ENCODE measurements at regions not wholly inside any gene's neighbourhood (a gene's known extent, or its start where the extent isn't known, plus 50 kb on each side); places are given as distances from the start of the nearest gene placed in this dataset.

DNA sequence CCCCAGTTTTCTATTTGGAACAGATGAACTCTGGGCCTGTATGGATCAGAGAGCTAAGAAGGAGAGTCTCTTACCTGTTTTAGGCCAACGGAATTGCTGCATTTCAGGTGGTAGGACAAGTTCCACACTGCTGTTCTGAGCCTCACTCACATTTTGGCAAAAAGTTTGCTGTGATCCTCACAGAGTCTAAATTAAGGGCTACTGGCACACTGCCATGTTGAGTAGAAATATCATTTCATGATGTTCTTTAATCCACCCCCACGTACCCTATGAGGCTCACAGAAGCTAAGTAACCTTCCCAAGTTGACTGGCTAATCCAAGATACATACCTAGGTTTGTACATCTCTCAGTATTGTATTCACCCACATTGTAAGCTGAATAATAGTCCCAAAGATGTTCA lies 447.2 kb downstream of the INHBA start:
- CTCF ChIA-PET = interaction anchor here (1.5 kb wide), 1 partner anchor 9 kb away, joined by 4 read pairs; no protein-coding TSS in a partner anchor
- POLR2A ChIA-PET = no interaction called here
- DNase-seq (ENCODE audit: extremely low spot score) = no peak
- TF ChIP-seq, protein P1, sequence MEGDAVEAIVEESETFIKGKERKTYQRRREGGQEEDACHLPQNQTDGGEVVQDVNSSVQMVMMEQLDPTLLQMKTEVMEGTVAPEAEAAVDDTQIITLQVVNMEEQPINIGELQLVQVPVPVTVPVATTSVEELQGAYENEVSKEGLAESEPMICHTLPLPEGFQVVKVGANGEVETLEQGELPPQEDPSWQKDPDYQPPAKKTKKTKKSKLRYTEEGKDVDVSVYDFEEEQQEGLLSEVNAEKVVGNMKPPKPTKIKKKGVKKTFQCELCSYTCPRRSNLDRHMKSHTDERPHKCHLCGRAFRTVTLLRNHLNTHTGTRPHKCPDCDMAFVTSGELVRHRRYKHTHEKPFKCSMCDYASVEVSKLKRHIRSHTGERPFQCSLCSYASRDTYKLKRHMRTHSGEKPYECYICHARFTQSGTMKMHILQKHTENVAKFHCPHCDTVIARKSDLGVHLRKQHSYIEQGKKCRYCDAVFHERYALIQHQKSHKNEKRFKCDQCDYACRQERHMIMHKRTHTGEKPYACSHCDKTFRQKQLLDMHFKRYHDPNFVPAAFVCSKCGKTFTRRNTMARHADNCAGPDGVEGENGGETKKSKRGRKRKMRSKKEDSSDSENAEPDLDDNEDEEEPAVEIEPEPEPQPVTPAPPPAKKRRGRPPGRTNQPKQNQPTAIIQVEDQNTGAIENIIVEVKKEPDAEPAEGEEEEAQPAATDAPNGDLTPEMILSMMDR (IDR thresholded peaks at IDR 0.05; ENCODE audit: control extremely low read depth, extremely low read depth, low read depth, missing control alignments) = no peak

DNA sequence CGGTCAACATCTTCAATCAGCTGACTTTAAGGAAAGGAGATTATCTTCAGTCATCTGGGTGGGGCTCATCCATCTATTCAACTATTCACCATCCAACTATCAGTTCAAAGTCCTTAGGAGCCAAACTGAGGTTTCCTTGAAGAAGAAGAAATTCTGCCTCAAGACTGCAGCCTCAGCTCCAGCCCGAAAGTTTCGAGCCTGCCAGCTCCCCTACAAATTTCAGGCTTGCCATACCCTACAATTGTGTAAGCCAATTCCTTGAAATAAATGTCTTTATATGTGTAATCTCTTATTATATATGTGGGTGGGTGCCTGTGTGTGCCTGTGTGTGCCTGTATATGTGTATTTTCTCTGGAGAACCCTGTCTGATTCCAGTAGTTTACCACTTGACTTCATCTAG lies 447.8 kb downstream of the INHBA start:
- DNase-seq (ENCODE audit: extremely low spot score) = no peak
- POLR2A ChIA-PET = no interaction called here
- CTCF ChIA-PET = interaction anchor here (1.5 kb wide), 1 partner anchor 9 kb away, joined by 4 read pairs; no protein-coding TSS in a partner anchor
- TF ChIP-seq, protein P1 (IDR thresholded peaks at IDR 0.05; ENCODE audit: control extremely low read depth, extremely low read depth, low read depth, missing control alignments) = no peak

DNA sequence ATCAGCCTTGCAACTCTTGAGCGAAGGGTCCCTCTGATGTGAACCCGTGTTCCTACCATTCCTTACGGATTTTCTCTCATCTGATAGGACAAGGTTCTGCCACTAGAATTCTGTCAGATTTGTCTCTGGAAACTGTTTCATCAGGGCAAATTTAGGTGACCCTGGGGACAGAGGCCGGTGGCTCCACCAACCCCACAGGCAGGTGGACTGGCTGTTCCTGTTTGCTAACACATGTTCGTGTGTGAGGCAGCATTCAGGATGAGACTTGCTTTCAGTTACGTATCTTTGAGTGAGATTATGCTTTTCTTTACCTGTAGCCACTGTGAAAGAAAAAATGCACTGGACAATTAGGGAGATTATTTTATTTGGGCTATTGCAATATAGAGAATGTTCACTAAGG lies 449.9 kb downstream of the INHBA start:
- ChIA-PET CTCF (no interaction called here), POLR2A (no interaction called here)
- DNase-seq (ENCODE audit: extremely low spot score) = no peak
- TF ChIP-seq, protein P1 (IDR thresholded peaks at IDR 0.05; ENCODE audit: control extremely low read depth, extremely low read depth, low read depth, missing control alignments) = no peak

DNA sequence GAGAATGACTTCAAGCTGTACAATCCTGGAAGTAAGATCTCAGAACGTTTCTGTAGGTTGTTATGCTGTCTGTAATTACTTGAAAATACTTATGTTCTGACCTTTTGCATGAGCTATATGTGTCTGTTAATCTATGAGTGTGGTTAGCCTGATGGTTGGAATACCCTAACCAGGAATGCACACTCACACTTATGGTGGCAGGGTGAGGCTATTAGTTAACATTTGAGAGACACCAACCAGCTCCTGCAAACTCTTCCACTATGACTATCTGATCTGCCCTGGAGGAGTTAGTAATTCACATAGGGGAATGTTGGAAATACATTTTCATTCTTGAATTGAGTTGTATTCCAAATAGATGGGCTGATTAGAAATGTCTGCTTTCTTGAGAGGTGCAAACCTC lies 450.3 kb downstream of the INHBA start:
- POLR2A ChIA-PET = no interaction called here
- TF ChIP-seq, protein P1 (IDR thresholded peaks at IDR 0.05; ENCODE audit: control extremely low read depth, extremely low read depth, low read depth, missing control alignments) = no peak
- CTCF ChIA-PET = no interaction called here
- DNase-seq (ENCODE audit: extremely low spot score) = no peak

DNA sequence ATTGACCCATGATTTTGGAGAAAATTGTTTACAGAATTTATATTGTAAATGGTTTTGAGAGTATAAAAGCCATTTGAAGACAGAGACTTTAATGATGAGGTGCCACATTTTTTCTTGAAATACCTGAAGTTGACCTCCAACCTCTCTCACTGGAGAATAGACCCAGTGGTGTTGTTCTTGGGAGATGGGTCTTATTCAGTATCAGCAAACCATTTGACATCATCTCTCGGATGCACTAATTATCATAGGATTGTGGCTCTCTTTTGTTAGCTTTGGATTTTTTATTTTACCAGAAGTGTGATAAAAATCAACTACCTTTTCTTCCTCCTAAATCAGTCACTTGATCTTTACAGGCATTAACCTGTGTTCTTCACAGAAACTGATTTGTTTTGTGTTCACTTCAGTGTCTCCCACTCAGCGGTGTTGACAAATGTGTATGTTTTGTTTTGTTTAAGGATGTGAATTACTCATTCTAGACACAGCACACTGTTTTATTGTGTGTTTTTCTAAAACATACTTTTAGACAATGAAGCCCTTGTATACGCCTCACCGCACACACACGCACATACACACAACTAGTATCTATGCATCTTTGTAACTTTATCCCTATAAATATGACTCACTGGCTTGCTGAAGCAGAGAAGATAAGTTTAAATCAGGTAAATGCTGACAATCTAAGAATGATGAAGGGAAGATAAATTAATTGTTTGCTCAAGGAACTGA lies 455.6 kb downstream of the INHBA start:
- TF ChIP-seq, protein P1 (IDR thresholded peaks at IDR 0.05; ENCODE audit: control extremely low read depth, extremely low read depth, low read depth, missing control alignments) = no peak
- CTCF ChIA-PET = no interaction called here
- POLR2A ChIA-PET = no interaction called here
- DNase-seq (ENCODE audit: extremely low spot score) = no peak

DNA sequence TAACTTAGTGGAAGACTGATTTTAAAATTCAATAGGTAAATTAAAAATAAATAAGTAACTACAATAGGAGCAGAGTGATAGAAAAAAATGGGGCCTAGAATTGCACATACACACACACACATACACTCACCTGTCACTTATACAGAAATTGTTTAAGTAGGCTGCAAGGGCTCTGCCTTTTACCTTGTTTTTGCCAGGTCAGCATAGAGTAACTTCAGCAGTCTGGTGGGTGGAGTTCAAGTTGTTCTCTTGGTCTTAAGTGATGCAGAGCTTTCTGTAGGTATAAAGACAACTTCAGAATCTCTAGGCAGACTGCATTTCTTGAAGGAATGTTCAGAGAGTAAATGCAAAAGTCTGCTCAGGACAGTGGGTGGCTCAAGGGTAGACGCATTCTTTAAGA lies 457.0 kb downstream of the INHBA start:
- DNase-seq (ENCODE audit: extremely low spot score) = no peak
- ChIA-PET POLR2A (no interaction called here), CTCF (no interaction called here)
- TF ChIP-seq, protein P1 (IDR thresholded peaks at IDR 0.05; ENCODE audit: control extremely low read depth, extremely low read depth, low read depth, missing control alignments) = no peak

All from GM10248 (cell line).